ENCODE measurements at regions not wholly inside any gene's neighbourhood (a gene's known extent, or its start where the extent isn't known, plus 50 kb on each side); places are given as distances from the start of the nearest gene placed in this dataset.

GRCh38 chr1:29810121-29811120, 574.1 kb downstream of the PTPRU start:
- TF ChIP-seq CTCF (IDR thresholded peaks at IDR 0.05 in 8 of 11, conservative IDR thresholded peaks at IDR 0.05 in 3 of 11) (no peak), POLR2A (IDR thresholded peaks at IDR 0.05) (no peak)

All from spleen (tissue), 7 donors.